Hepatocyte (in vitro differentiated cells): ENCODE measurements at regions not wholly inside any gene's neighbourhood (a gene's known extent, or its start where the extent isn't known, plus 50 kb on each side); places are given as distances from the start of the nearest gene placed in this dataset.

Experiments
- DNase-seq: peaks from one replicate; pipeline ENCODE4 v3.0.0-alpha.2; 2016; ENCODE audit warnings: low spot score
- H2AFZ ChIP-seq: fragments of 200-600 bp; sonication (generic); 2 replicates; pipeline ENCODE4 v1.6.0; 2016; ENCODE audit warnings: antibody characterized with exemption, mild to moderate bottlenecking
- H3K27ac ChIP-seq: fragments of 200-600 bp; sonication (generic); 2 replicates; pipeline ENCODE4 v1.5.1; 2016; ENCODE audit warnings: mild to moderate bottlenecking
- H3K27me3 ChIP-seq: fragments of 200-600 bp; sonication (generic); 2 replicates; pipeline ENCODE4 v1.6.1; 2016
- H3K36me3 ChIP-seq: fragments of 200-600 bp; sonication (generic); replicated peaks from 2 replicates; pipeline ENCODE4 v1.5.1; 2016; ENCODE audit warnings: low read depth; ENCODE audit not compliant: insufficient read depth
- H3K4me1 ChIP-seq: fragments of 200-600 bp; sonication (generic); 2 replicates; pipeline ENCODE4 v1.5.1; 2016; ENCODE audit warnings: mild to moderate bottlenecking, moderate library complexity; ENCODE audit not compliant: insufficient read depth
- H3K4me2 ChIP-seq: fragments of 200-600 bp; sonication (generic); 2 replicates; pipeline ENCODE4 v1.6.0; 2016
- H3K4me3 ChIP-seq: fragments of 200-600 bp; sonication (generic); 2 replicates; pipeline ENCODE4 v1.5.1; 2016; ENCODE audit warnings: mild to moderate bottlenecking
- H3K79me2 ChIP-seq: fragments of 200-600 bp; sonication (generic); 2 replicates; pipeline ENCODE4 v1.6.0; 2017; ENCODE audit warnings: mild to moderate bottlenecking
- H3K9me2 ChIP-seq: fragments of 200-600 bp; sonication (generic); replicated peaks from 2 replicates; pipeline ENCODE4 v1.6.0; 2017; ENCODE audit warnings: mild to moderate bottlenecking; ENCODE audit not compliant: insufficient read depth
- H3K9me3 ChIP-seq: fragments of 200-600 bp; sonication (generic); 2 replicates; pipeline ENCODE4 v1.5.1; 2016; ENCODE audit warnings: low read depth, mild to moderate bottlenecking
- H4K20me1 ChIP-seq: fragments of 200-600 bp; sonication (generic); 2 replicates; pipeline ENCODE4 v1.6.0; 2016; ENCODE audit warnings: mild to moderate bottlenecking; ENCODE audit not compliant: insufficient read depth, poor library complexity, severe bottlenecking
- CTCF ChIP-seq: fragments of 200-600 bp; sonication (generic); IDR thresholded peaks from 2 replicates; pipeline ENCODE4 v1.5.1; 2016; ENCODE audit warnings: antibody characterized with exemption, mild to moderate bottlenecking; ENCODE audit not compliant: poor library complexity
- EZH2 ChIP-seq: fragments of 200-600 bp; sonication (generic); IDR thresholded peaks from 2 replicates; pipeline ENCODE4 v1.6.1; 2016; ENCODE audit warnings: antibody characterized with exemption, mild to moderate bottlenecking, borderline replicate concordance
- EZH2phosphoT487 ChIP-seq: fragments of 200-600 bp; sonication (generic); IDR thresholded peaks from one replicate; pipeline ENCODE4 v1.6.1; 2018; ENCODE audit warnings: antibody characterized with exemption, mild to moderate bottlenecking, low read depth, moderate library complexity; ENCODE audit not compliant: unreplicated experiment, severe bottlenecking
- WGBS: methylation state at CpG from one replicate; pipeline ENCODE4 v1.1.6; 2016; ENCODE audit warnings: low lambda C conversion rate; ENCODE audit errors: missing lambda C conversion rate; 5-methylcytosine and 5-hydroxymethylcytosine counted together

- Histone ChIP-seq H3K4me1 (no peaks in the 10 kb centered on the region), H4K20me1 (no peaks in the 10 kb centered on the region), H3K36me3 (no peaks in the 10 kb centered on the region), H3K27me3 (no peaks in the 10 kb centered on the region), H3K4me2 (no peak overlapping the region), H3K9me3 (peaks cover 4% of the 10 kb centered on the region), H3K27ac (no peak overlapping the region), H3K4me3 (no peak overlapping the region), H3K9me2 (no peaks in the 10 kb centered on the region), H2AFZ (no peak overlapping the region), H3K79me2 (no peaks in the 10 kb centered on the region)
- no peak for DNase-seq
- 79% methylated on average over 3 of the region's 3 CpGs for WGBS
- TF ChIP-seq EZH2, result no peak
- TF ChIP-seq CTCF, result no peak
- no peak for TF ChIP-seq EZH2phosphoT487
Measured at GRCh38 chr16:25317732-25318316, 60.2 kb upstream of the ZKSCAN2 start.

- Histone ChIP-seq H3K4me3 (no peak overlapping the region), H2AFZ (no peak overlapping the region), H4K20me1 (no peaks in the 10 kb centered on the region), H3K27ac (no peak overlapping the region), H3K27me3 (no peaks in the 10 kb centered on the region), H3K9me2 (no peaks in the 10 kb centered on the region), H3K4me2 (no peak overlapping the region), H3K4me1 (no peaks in the 10 kb centered on the region), H3K36me3 (no peaks in the 10 kb centered on the region), H3K79me2 (no peaks in the 10 kb centered on the region), H3K9me3 (peaks cover 16% of the 10 kb centered on the region)
- no peak for TF ChIP-seq EZH2phosphoT487
- no peak for DNase-seq
Measured at GRCh38 chr16:25311950-25312349, 54.3 kb upstream of the ZKSCAN2 start.

GRCh38 chr16:25311039-25311438, 53.4 kb upstream of the ZKSCAN2 start:
- DNase-seq, result no peak
- Histone ChIP-seq H3K9me2 (no peaks in the 10 kb centered on the region), H3K79me2 (no peaks in the 10 kb centered on the region), H2AFZ (no peak overlapping the region), H3K4me3 (no peak overlapping the region), H3K9me3 (peaks cover 11% of the 10 kb centered on the region), H3K4me2 (no peak overlapping the region), H3K36me3 (no peaks in the 10 kb centered on the region), H3K27ac (no peak overlapping the region), H3K4me1 (no peaks in the 10 kb centered on the region), H3K27me3 (no peaks in the 10 kb centered on the region), H4K20me1 (no peaks in the 10 kb centered on the region)
- TF ChIP-seq CTCF (no peak), EZH2 (no peak), EZH2phosphoT487 (no peak)
- 89% methylated on average over 2 of the region's 2 CpGs for WGBS
